ENCODE measurements at regions not wholly inside any gene's neighbourhood (a gene's known extent, or its start where the extent isn't known, plus 50 kb on each side); places are given as distances from the start of the nearest gene placed in this dataset.

GRCh38 chr5:35336230-35336629 lies 105.9 kb upstream of the PRLR start:
- no peak overlapping the region for H3K4me3 ChIP-seq (ENCODE audit: low read depth, low read length)
- no peak for TF ChIP-seq CTCF (IDR thresholded peaks at IDR 0.05; ENCODE audit: low read depth, low read length, missing control alignments)
- no peak for DNase-seq (ENCODE audit: low read depth)

GRCh38 chr5:35335752-35336151 lies 105.5 kb upstream of the PRLR start:
- no peak for DNase-seq (ENCODE audit: low read depth)
- no peak overlapping the region for H3K4me3 ChIP-seq (ENCODE audit: low read depth, low read length)
- no peak for TF ChIP-seq CTCF (IDR thresholded peaks at IDR 0.05; ENCODE audit: low read depth, low read length, missing control alignments)

GRCh38 chr5:35333366-35333765 lies 103.1 kb upstream of the PRLR start:
- DNase-seq (ENCODE audit: low read depth), result no peak
- no peak overlapping the region for H3K4me3 ChIP-seq (ENCODE audit: low read depth, low read length)
- TF ChIP-seq CTCF (IDR thresholded peaks at IDR 0.05; ENCODE audit: low read depth, low read length, missing control alignments), result no peak

- no peak for DNase-seq (ENCODE audit: low read depth)
- TF ChIP-seq CTCF (IDR thresholded peaks at IDR 0.05; ENCODE audit: low read depth, low read length, missing control alignments), result no peak
These were observed 102.0 kb upstream of the PRLR start for GRCh38 chr5:35331956-35332950.

GRCh38 chr5:35325836-35326235 lies 95.5 kb upstream of the PRLR start:
- no peak overlapping the region for H3K4me3 ChIP-seq (ENCODE audit: low read depth, low read length)
- no peak for TF ChIP-seq CTCF (IDR thresholded peaks at IDR 0.05; ENCODE audit: low read depth, low read length, missing control alignments)
- no peak for DNase-seq (ENCODE audit: low read depth)

More at GRCh38 chr5:35331956-35332950, 102.0 kb upstream of the PRLR start:
- no peak overlapping the region for H3K4me3 ChIP-seq (ENCODE audit: low read depth, low read length)

- no peak for TF ChIP-seq CTCF (IDR thresholded peaks at IDR 0.05; ENCODE audit: low read depth, low read length, missing control alignments)
- no peak for DNase-seq (ENCODE audit: low read depth)
- no peak overlapping the region for H3K4me3 ChIP-seq (ENCODE audit: low read depth, low read length)
These were observed 94.4 kb upstream of the PRLR start for GRCh38 chr5:35324679-35325078.

All from GM12864 (cell line).